GM12875 (cell line): ENCODE measurements at regions not wholly inside any gene's neighbourhood (a gene's known extent, or its start where the extent isn't known, plus 50 kb on each side); places are given as distances from the start of the nearest gene placed in this dataset.
"Not testable (repeated sequence)": the region's sequence is repeated elsewhere in the genome, so short reads cannot be mapped to it uniquely, and the experiment has no call there.

ENCODE experiments used
- H3K4me3 ChIP-seq: one replicate; pipeline ENCODE4 v1.5.1; 2011; ENCODE audit warnings: low read depth, low read length, control low read depth
- CTCF ChIP-seq: IDR thresholded peaks from 2 replicates; pipeline ENCODE4 v1.5.1; 2011; ENCODE audit warnings: low read depth, mild to moderate bottlenecking, control low read depth, inconsistent platforms, low read length, moderate library complexity, borderline replicate concordance; ENCODE audit not compliant: insufficient read depth

DNA sequence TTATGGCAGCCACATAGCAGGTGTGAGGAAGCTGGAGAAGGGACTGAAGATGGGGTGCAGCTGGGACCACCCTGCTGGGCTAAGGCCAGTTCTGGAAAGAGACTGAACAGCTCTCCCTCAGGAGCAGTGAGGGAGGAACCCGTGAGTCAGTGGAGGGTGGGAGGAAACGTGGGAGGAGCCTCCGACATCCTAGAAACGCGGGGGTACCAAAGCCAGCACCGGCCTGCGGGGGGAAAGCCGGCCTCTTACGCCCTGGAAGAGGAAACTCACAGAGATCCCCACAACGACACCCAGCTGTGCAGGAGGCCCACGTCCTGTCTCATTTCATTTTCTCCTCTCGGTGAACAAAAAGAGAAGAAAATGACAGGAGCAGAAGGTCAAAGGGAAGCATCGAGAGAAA lies 185.8 kb upstream of the IRX4 start:
- no peak for TF ChIP-seq CTCF

GRCh38 chr5:2066373-2066772 lies 183.6 kb upstream of the IRX4 start:
- H3K4me3 ChIP-seq: no peak overlapping the region
- no peak for TF ChIP-seq CTCF

More for the DNA sequence above, 185.8 kb upstream of the IRX4 start:
- no peak overlapping the region for H3K4me3 ChIP-seq

GRCh38 chr5:2063380-2063779 lies 180.7 kb upstream of the IRX4 start:
- not testable (repeated sequence) for H3K4me3 ChIP-seq

GRCh38 chr5:2052687-2053086 lies 170.0 kb upstream of the IRX4 start:
- TF ChIP-seq CTCF: no peak
- H3K4me3 ChIP-seq: no peak overlapping the region

- no peak overlapping the region for H3K4me3 ChIP-seq
- no peak for TF ChIP-seq CTCF
These were observed 167.2 kb upstream of the IRX4 start for GRCh38 chr5:2049876-2050275.

DNA sequence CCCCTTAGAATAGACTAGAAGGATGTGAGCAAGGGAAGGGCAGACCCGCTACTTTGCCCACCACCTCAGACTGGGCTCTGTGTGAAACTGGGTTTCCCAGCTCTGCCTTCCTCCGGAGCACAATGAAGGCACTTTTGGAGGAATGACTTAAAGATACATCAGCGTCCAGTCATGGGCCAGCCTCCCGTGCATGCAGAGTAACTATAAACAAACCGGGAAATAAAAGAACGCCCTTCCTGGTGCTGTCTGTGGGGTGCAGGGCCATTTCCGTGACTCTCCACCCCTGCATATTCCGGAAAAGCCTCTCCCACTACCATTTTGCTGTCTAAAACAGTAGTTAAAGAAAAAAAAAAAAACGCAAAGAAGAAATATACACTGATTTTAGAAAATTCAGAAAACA lies 165.9 kb upstream of the IRX4 start:
- no peak for TF ChIP-seq CTCF

DNA sequence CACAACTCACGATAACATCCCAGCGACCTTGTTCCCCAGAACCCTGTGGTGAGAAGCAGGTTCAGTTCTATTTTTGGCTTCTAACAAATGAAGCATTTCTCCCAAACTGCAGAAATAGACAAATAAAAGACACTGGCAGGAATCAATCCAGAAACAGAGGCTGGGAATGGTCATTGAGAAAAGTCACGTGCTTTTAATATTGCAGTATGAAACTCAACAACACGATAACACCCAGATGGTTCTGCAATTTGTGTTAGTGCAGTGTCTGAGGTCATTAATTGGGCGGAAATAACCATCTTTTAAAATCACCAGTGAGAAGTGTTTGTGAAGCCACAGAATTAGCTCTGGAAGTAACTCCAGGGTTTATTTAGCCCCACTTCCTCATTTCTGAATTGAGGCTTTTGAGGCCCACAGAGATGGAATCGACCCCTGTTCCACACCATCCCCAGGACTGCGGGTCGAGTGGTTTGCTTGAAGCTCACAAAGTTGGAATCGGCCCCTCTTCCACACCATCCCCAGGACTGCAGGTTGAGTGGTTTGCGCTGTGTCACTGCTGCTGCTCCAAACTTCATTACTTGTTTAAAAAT lies 164.7 kb upstream of the IRX4 start:
- TF ChIP-seq CTCF: no peak
- no peak overlapping the region for H3K4me3 ChIP-seq

More for the DNA sequence above, 165.9 kb upstream of the IRX4 start:
- no peak overlapping the region for H3K4me3 ChIP-seq

GRCh38 chr5:2044041-2044440 lies 161.3 kb upstream of the IRX4 start:
- no peak for TF ChIP-seq CTCF
- no peak overlapping the region for H3K4me3 ChIP-seq
